ENCODE measurements at regions not wholly inside any gene's neighbourhood (a gene's known extent, or its start where the extent isn't known, plus 50 kb on each side); places are given as distances from the start of the nearest gene placed in this dataset.

DNA sequence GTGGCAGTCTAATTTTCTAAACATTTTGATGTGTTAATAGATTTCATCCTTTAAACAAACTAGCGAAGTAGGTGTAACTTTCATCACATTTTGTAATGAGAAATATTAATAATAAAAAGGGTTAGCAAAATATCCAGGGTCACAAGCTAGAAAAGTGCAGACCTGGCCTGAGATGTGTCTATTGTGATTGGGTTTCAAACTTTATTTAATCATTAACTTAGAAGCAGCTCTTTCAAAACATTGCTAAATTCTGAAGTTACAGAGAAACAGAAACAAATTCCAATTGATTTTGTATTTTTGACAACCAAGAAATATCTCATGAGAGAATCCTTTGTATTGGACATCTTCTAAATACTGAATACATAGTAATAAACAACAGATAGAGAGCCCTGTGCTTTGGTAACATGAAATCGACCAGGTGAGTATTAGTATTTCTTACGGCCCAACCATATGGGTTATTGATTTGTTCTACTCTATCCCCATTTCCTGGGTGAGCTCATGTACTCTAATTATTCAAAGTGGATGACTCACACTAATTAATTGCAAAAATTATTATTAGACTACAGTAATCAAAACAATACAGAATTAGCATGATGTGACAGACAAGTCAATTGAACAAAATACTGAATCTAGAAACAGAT lies 1093.8 kb upstream of the AGA start:
- TF ChIP-seq, protein P1, sequence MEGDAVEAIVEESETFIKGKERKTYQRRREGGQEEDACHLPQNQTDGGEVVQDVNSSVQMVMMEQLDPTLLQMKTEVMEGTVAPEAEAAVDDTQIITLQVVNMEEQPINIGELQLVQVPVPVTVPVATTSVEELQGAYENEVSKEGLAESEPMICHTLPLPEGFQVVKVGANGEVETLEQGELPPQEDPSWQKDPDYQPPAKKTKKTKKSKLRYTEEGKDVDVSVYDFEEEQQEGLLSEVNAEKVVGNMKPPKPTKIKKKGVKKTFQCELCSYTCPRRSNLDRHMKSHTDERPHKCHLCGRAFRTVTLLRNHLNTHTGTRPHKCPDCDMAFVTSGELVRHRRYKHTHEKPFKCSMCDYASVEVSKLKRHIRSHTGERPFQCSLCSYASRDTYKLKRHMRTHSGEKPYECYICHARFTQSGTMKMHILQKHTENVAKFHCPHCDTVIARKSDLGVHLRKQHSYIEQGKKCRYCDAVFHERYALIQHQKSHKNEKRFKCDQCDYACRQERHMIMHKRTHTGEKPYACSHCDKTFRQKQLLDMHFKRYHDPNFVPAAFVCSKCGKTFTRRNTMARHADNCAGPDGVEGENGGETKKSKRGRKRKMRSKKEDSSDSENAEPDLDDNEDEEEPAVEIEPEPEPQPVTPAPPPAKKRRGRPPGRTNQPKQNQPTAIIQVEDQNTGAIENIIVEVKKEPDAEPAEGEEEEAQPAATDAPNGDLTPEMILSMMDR (IDR thresholded peaks at IDR 0.05) = no peak
- no peak for TF ChIP-seq POLR2A (IDR thresholded peaks at IDR 0.05)
